Activated CD8-positive, alpha-beta memory T cell treated with anti-CD3 and anti-CD28 coated beads for 48 hours (primary cell): ENCODE measurements at regions not wholly inside any gene's neighbourhood (a gene's known extent, or its start where the extent isn't known, plus 50 kb on each side); places are given as distances from the start of the nearest gene placed in this dataset.

Source experiments
- DNase-seq, 3 experiments: peaks; one replicate each; pipeline ENCODE4 v3.0.0-alpha.2; 2020; ENCODE audit warnings: low read depth in 2 of 3, low spot score in 2 of 3

DNA sequence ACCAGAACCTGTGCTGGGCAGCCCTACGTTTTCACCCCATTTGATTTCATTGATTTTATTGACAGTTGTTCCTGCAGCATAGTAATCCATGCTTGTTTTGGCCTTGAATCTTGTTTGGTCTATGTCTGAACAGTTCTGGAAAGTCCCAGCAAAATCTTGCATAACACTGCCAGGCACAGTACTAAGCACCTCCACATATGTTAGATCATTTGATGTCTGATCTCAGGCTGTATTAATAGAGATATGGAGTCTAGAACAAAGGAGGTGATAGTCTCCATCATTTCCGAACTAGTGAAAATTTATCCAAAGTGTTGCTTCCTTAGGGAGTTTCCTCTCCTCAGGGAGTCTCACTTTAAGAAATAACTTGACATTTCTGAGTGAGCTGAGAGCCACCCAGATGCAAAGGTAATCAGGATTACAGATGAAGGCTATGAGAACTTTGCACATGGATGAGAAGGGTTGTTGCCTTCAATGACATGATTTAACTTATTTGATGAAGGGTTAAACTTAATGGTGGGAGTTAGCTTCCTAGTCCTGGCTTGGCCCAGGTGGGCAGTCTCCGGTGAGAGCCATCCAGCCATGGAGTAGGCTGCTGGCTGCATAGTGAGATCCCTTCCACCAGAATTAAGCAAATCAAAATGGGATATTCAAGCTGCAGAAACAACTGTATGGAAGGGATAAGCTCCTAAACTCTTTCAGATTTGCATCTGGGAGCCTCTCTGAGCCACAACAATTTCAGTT, 173.8 kb upstream of the MVB12B start:
- DNase-seq: no peak

DNA sequence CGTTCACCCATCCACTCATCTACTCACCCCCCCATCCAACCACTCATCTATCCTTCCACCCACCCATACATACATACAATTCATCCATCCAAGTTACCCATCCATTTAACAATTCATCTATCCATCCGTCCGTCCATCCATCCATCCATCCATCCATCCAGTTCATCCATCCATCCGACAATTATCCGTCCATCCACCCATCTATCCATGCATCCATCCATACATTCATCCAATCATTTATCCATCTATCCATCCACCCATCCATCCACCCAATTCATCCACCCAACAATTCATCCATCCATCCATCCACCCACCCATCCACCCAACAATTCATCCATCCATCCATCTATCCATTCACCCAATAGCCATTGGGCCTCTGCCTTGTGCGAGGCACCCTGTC, 173.2 kb upstream of the MVB12B start:
- no peak for DNase-seq

DNA sequence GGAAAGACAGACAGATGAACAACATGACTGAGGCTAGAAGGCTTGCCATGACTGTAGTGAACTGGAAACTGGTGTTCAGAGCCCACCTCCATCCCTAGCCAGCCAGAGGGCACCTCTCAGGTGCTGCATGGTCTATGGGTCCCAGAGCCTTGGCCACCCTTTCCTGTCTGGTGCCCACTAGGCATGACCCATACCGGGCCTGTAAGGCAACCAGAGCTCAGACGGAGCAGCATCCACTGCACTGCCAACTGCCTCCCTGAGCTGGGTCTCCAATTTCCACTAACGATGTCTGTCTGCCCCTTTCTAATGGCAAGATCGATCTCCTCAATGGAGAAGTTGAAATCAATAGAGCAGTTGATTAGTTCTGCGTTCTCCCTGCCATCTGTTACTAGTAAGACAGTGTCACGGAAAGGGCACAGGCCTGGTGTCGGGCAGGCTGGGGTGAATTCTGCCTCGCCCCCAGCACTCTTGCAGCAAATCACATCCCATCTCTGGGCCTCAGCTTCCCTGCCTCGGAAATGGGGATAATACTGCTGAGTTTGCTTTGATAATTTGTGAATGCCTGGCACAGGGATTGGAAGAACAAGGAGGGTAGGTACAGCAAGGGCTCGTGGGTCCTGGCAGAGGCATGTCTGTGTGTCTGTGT, 172.3 kb upstream of the MVB12B start:
- no peak for DNase-seq

DNA sequence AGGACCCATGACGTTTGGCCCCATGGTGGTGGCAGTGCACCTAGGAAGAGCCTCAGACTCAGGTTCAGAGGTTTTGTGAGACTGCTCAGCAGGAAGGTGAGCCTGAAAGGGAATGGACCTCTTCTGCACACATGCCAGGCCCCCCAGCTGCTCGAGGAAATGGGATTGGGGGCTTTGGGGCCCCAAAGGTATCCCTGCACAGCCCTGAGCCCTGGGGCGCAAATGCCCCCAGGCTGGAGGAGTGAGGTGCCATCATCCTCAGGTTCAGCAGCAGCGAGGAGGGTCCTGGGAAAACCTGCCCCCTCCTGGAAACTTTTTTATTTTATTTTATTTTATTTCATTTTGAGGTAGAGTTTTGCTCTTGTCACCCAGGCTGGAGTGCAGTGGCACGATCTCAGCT, 171.8 kb upstream of the MVB12B start:
- no peak for DNase-seq

DNA sequence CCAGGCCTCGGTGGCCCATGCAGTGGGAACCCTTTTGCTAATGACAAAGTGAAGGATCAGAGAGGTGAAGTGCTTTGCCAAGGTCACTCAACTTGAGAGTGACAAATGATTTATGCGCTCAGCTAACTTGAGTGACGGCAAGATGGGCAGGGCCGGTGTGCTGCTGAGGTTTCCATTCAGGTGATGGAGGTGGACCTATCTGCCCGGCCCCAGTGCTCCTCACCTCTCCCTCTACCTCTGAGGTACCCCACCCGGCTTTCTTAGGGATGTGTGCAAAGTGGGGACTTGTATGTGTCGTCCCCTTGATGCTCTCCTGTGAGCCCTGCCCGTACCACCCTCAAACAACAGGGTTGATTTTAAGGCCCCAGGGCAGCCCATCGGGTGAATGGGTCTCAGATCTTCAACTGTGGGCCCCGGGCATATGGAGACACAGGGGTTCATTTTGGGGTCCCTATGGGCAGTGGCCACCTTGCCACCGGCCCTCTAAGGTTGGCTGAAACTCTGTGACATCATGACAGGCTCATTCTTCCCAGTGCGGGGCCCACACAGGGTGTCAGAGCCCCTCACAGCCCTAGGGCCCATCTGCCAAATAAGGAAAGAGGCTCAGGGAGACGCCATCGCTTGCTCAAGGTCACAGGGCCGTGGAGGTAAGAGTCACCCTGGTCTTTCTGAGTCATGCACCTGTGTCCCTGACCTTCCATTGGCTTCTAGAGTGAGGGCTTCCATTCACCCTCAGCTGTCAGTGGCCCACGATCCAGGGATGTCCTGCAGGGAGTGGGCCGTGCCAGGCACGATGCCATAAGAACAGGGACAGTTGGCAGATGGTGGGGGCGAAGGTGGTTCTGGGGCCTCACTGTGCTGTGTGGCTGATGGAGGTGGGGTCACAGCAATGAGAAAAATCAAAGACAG, 170.6 kb upstream of the MVB12B start:
- no peak for DNase-seq

DNA sequence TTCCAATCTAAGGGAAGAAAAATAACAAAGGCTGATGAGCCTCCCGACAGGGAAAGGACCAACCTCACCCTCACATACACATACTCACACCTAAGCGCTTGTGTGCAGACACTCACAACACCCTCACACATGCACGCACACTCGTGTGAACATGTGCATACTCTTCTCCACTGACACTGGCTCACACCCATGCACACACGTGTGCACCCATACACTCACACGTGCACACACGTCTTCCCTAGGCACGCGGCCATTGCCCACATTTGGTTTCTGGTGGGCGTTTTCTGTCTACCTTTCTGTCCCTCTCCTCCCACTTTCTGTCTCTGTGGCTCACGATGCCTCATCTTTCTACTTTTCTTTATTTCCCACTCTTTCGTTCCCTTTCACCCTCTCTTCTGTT, 169.7 kb upstream of the MVB12B start:
- DNase-seq: no peak

DNA sequence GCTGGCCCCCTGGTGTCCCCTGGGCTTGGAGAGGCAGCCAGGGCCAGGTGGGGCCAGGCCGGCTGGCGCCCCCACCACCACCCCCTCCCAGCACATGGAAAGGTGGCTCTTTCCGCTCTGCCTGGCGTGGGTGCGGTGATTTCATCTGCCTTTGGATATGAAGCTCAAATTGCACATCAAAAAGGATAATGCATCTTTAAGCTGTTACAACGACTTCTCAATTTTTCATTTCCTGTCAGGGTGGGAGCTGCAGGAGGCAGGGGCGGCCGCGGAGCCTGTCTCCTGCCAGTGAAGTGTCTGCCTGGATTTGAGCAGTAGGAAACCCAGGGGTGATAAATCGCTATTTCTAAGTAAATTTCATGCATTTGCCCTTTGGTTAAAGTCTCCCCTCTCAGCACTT, 169.2 kb upstream of the MVB12B start:
- DNase-seq: no peak

DNA sequence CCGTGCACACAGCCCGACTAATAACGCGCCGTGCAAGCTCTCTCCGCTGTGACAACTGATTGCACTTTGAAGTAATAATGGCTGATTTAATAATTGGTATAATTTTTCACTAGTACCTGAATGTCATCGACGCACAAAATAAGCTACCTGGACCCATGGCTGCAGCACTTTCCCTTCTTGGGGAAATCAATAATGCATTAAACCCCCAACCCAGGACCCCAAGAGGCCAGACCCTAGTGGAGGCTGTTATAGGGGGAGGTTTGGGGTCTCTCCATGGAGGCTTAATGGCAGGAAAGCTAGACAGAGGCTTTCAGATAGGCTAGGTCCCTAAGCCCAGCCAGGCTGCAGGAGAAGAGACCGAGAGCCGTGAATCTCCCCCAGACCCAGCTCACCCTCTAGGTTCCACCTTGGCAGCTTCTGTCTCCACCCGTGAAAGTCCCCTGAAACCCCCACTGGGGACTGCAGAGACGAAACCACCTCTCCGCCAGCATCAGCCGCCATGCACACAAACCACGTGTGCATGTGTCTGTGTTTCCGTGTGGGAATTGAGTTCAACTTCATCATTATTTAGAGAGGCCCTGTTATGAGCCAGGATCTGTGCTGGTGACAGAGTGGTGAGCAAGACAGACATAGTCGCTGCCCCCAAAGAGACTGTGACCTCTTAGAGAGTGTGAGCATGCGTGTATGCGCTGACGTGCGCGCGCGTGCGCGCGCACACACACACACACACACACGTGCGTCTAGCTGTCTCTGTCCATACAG, 168.6 kb upstream of the MVB12B start:
- DNase-seq: no peak

DNA sequence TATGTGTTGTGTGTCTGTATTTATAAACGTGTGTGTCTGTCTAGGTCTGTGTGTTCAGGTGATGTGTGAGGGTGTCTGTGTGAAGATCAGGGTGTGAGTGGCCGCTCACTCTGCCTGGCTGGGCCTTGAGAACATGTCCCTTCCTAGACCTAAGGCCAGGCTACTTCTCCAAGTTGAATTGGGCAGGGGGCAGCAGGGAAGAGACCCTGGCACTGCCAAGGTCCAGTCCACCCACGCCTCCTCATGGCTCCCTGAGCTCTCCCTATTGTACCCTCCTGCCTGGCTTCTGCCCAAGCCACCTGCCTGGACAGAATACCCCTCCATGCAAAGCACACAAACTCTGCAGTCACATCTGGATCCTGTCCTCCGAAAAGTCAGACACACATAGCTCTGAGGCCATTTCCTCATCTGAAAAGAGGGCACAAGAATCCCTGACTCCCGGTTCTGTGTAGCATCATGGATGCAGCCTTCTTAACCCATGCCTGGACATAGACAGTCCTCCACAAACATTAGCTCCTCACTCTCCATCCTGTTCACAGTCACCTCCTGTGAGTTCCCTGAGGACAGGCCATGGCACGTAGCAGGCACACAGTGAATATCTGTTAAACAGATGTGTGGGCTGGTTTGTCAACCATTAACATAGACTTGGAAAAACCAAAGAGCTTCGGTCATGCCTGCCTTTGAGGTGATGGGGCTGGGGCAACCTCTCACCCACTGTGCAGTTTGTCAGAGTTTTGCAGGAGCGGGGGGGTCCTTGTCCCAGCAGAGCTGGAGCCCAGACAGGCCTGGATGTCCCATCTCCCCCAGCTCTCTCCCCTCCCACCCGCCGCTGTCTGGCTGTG, 167.8 kb upstream of the MVB12B start:
- DNase-seq: no peak

DNA sequence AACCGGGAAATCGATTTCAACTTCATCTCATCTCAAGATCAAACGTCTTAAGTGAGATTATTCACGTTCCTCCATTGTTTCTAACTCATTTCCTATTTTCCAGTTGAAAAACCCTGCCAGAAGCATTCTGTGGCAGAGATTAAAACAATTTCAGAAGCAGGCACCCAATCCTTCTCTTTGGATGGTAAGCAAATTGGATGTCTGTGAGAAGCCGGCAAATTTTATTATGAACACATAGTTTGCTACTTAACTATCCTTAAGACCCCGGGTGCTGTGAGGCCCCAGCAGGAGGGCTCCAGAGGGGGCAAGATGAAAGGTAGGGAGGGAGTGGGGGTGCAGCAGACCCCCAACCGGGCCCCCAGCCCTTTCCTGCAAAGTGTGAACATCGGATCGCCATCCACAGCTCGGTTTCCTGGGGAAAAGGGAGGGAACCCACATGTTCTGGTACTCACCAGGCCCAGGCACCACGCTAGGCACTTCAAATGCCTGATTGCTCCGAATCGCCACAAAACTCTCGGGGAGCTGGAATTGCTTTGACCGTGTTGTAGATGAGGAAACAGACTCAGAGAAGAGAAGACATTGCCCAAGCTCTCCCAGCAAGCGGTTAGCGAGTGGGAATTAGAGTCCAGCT, 167.1 kb upstream of the MVB12B start:
- DNase-seq: no peak

DNA sequence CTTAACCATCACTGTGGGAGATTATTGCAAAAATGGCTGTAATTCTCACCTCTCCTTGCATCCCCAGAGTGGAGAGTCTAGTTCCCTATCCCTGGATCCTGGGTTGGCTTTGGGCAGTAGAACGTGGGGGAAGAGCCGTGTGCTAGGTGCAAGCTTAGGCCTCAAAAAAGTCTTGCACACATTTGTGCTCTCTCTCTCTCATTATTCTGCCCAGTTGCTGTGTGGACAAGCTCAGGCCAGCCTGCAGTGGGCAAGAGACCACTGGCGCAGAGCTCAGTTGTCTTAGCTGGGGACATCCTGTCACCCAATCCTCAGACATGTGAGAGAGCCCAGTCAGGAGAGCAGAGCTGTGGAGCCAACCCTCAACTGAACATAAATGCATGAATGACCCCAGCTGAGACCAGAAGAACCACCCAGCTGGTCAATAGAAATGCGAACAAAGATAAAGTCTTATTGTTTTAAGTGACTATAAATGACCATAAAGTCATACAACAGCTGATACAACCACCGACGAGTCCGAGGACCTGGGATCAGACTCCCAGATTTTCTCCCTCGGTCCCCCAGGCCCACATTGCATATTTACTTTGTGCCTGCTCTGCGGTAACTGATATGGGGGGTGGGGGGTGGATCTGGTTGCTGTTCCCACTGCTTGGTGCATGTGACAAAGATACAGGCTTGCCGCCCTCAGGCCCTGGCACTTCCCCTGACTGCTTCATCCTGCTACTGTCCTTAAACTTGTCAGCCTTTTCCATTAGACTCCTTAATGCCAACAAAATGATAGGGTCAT, 166.4 kb upstream of the MVB12B start:
- no peak for DNase-seq

DNA sequence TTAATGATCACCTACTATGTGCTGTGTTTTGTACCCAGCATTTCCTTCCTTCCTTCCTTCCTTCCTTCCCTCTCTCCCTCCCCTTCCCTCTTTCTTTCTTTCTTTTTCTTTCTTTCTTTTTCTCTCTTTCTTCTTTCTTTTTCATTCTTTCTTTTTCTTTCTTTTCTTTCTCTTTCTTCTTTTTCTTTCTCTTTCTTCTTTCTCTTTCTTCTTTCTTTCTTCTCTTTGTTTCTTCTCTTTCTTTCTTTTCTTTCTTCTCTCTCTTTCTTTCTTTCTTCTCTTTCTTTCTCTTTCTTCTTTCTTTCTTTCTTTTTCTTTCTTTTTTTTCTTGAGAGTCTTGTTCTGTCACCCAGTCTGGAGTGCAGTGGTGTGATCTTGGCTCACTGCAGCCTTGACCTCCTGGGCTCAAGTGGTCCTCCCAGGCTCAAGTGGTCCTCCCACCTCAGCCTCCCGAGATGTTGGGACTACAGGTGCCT, 165.7 kb upstream of the MVB12B start:
- DNase-seq: no peak

DNA sequence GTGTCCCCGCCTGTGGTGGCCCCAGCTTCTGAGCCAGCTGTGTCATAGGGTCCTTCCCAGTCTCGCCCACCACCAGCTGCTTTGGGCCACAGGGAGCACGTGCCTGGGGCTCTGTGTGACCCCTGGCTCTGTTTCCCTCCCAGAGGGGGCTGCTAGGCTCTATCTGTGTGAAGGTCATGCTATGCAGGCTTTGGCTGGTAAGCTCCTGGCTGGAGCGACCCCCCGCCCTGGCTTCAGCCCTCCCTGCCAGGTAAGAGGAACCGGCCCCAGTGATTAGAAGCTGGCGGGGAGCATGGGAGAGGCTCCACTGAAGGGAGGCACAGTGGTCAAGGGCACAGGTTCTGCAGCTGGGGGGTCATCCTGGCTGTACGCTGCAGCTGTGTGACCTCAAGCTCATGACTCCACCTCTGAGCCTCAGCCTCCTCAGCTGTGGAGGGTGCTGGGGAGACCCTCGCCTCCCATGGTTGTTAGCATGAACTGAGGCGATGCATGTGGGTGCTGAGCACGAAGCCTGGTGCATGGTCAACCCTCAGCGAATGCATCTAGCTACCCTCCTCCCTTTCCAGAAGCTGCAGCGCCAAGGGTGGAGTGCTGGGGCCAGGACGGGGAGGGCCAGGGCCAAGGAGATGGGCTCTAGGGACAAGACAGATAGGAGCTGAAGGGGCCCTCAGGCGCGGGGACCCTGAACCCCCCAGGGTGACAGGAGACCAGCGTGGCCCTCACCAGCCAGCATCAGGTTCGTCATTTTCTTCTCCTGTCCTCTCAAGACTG, 163.8 kb upstream of the MVB12B start:
- no peak for DNase-seq

DNA sequence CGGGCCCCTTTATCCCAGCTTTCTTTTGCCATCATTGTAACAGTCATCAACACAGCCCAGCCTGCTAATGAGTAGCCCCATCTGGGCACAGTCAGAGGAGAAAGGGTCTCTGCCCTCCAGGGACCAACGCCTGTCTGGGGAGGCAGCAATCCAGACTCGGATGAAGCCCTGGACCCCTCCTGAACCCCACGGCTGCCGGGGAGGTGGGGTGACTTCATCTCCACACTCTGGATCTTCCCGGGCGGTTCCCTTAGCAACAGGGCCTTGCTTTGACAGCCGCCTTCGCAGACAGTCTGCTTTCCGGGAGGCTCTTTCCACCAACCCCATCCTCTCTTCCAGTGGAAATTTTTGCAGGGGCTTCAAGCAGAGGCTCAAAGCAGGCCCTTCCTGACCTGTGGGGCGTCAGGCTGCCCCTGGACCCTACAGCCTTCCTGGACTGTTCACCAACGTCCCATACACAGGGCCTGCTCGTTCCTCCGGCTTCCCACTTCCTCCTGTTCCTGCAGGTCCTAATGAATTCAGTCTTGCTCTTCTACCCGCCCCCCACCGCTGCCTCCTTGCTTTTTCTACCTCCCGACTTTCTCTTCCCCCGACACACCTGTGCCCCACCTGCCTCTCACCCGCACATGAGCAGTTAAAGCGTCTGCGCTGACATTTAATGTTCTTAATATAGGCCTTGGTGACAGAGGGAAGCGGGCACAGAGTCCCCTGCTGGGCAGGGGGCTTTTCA, 161.7 kb upstream of the MVB12B start:
- no peak for DNase-seq

DNA sequence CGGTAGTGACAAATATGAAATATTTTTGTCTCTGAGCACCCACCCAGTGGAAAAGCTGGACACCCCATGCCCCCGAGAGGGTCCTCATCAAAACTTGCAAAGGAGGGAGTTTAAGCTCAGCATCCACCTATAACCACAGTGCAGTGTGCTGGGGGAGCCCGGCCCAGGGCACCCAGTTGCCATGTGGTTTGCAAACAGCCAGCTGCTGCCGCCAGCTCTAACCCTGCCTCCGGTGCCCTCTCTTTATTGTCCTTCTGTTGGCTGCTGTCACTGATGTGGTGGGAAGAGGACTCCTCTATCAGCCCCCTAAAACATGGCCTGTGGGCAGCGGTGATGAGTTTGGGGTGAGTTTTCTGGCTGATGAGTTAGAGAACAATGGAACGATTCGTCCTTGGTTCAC, 160.9 kb upstream of the MVB12B start:
- no peak for DNase-seq

DNA sequence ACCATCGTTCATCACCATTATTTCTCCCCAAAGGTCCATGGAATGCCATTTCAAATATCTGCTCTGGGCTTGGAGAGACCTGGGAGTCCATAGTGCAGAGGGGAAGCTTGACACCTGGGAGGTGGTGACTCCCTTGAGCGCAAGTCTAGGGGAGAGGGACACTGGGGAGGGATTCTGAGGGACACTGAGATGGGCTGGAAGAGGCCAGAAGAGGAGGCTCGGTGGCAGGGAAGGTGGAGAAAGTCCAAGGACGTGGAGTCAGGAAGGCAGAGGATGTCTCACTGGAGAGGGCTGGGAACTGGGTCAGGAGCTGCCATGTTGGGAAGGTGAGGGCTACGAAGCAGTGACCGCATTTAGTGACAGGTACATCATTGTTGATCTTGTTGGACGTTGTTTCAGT, 160.3 kb upstream of the MVB12B start:
- DNase-seq: no peak

DNA sequence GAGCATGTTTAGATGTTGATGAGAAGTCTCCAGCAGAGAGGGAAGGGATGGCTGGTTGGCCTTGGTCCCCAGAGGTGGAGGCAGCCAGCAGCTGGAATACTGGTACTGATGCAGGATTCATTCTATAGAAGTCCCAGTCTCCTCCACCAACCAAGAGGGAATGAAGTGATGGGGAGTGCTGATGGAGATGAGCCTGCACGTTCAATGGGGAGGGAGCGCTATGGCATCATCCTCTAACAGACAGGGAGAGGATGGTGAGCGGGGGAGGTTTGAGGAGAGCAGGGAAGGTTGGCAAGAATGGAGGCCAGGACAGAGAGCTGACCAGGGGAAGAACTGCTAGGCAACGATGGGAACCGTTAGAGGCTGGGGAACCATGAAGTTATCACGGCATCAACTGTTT, 159.8 kb upstream of the MVB12B start:
- DNase-seq: no peak

DNA sequence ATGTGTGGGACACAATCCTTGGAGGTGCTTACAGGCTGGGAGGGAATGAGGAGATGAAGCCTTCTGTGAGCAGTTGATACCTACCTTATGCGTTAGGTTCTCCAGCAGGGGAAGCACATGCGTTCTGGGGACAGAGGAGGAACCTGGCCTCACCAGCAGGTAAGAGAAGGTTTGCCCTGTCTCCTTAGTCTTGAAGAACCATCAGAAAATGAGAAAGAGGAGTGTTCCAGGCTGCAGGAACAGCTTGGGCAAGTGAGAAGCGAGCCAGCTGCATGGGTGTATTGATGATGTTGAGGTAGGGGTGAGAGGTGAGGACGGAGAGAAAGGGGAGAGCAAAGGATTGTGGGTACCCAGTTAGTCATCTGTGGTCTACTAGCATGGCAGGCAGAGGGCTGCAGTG, 156.9 kb upstream of the MVB12B start:
- DNase-seq: no peak
